ENCODE measurements at regions not wholly inside any gene's neighbourhood (a gene's known extent, or its start where the extent isn't known, plus 50 kb on each side); places are given as distances from the start of the nearest gene placed in this dataset.

- no peak for DNase-seq (ENCODE audit: low spot score)
- no peak for TF ChIP-seq CTCF (IDR thresholded peaks at IDR 0.05; ENCODE audit: extremely low read depth, missing control alignments)
Observed at GRCh38 chrX:17266136-17266535, 108.9 kb upstream of the NHS start.

GRCh38 chrX:17278961-17279360 is 96.0 kb upstream of the NHS start:
- TF ChIP-seq CTCF (IDR thresholded peaks at IDR 0.05; ENCODE audit: extremely low read depth, missing control alignments), result no peak
- no peak for DNase-seq (ENCODE audit: low spot score)

DNA sequence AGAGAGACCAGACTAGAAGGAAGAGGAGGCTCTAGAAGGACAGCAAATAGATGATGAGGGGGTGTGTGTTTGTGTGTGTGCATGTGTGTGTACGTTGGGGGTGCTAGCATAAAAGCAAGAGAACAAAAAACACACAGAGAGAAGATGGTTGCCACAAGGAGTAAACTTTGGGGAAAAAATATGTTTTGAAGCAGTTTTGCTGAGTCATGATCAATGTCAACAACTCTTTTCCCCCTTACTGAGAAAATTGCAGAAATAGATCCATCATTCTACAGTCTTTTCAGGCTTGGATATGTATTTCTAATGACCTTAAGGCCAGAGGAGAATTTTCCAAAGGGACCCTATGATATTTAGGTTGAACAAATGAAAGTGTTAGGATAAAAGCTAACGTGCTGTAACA is 89.0 kb upstream of the NHS start:
- DNase-seq (ENCODE audit: low spot score), result no peak
- TF ChIP-seq CTCF (IDR thresholded peaks at IDR 0.05; ENCODE audit: extremely low read depth, missing control alignments), result no peak

DNA sequence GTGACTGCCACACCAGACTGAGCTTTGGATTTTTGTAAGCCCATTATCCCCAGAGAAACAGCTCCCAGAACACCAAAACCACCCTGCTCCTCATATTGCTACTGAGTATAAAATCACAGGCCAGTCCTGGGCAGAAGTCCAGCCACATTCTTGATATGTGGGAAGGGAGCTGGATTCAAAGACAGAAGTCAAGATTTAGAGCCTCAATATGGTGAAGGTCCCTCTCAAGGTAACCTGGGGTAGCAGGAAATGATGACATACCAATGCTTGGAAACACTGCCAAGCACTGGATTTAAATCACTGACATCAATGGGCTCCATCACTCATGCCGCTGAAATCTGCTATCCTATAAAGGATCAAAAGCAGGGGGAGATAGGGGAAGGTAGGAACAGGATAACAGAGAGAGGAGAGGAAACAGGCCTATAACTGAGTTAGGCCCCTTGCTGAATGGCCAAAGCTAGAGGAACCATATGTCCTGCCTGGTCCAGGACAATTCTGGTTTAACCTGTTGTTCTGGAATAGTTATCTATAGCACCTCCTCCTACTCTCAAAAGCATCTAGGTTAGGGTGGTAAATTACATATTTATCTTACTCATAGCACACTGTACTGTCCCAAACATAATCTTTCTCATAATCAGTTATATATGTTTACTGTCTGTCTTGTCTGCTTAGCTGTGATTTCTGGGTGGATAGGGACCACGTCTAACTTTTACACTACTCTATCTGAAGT is 83.7 kb upstream of the NHS start:
- no peak for TF ChIP-seq CTCF (IDR thresholded peaks at IDR 0.05; ENCODE audit: extremely low read depth, missing control alignments)
- DNase-seq (ENCODE audit: low spot score), result no peak

DNA sequence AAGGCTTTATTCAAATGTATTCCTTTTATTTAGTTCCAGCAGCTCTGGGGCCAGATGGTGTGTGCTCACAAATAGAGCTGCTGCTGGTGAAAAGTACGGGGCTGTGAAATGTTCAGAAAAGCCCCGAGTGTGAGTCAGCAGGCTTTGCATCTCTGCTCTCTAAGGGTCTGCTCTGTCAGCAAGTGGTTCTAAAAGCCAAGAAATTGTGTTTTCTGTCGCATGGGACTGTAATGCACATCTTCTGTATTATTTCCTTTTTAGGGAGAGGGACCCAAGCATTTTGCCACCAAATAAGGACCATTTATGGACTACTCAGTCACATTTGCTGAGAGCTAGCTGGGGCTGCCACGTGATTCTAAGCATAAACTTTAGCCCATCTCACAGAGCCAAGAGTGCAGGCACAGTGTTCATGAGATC is 82.9 kb upstream of the NHS start:
- no peak for TF ChIP-seq CTCF (IDR thresholded peaks at IDR 0.05; ENCODE audit: extremely low read depth, missing control alignments)
- no peak for DNase-seq (ENCODE audit: low spot score)

DNA sequence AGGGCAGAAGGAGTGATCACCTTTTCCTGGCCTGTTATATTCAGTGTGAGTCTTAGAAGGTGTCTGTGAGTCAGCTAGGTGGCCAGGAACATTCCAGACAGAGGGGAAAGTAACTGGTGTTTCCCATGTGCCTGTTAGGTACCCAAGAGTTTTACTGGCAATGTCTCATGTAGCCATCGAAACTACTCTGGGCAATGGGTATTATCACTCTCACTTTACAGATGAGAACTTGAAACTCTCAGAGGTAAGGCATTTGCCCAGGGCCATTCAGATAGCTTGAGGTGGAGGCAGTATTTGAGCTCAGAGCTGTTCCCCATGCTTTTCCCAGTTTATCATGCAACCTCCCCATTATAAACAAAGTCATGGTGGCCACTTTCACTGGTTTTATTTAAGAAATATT is 80.4 kb upstream of the NHS start:
- no peak for TF ChIP-seq CTCF (IDR thresholded peaks at IDR 0.05; ENCODE audit: extremely low read depth, missing control alignments)
- no peak for DNase-seq (ENCODE audit: low spot score)

DNA sequence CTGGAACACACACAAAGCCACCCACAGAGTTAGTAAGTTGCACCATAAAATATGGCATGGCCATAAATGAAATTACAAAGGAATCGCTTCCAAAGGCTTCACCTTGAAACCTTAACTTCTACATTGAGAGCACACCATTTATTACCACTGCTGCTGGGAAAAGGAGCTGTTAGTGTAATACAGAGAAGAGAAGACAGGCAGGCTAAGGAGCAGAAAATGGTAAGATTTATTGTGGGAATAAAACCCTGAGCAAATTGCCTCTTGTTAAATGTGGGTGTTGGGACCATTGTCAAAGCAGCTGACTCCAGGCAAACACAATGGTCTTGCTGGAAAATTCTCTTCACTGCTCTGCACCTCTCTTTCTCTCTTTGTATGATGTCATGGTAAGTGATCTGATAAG is 79.2 kb upstream of the NHS start:
- TF ChIP-seq CTCF (IDR thresholded peaks at IDR 0.05; ENCODE audit: extremely low read depth, missing control alignments), result no peak
- no peak for DNase-seq (ENCODE audit: low spot score)

Data from GM20000 (cell line).